ENCODE measurements at regions not wholly inside any gene's neighbourhood (a gene's known extent, or its start where the extent isn't known, plus 50 kb on each side); places are given as distances from the start of the nearest gene placed in this dataset.
"Not testable (repeated sequence)": the region's sequence is repeated elsewhere in the genome, so short reads cannot be mapped to it uniquely, and the experiment has no call there.

GRCh38 chr5:9737265-9737664 is 107.1 kb upstream of the TAS2R1 start:
- no peak for DNase-seq (ENCODE audit: low spot score)

GRCh38 chr5:9733486-9733885 is 103.3 kb upstream of the TAS2R1 start:
- no peak for DNase-seq (ENCODE audit: low spot score)

- DNase-seq (ENCODE audit: low spot score): no peak
These were observed 101.0 kb upstream of the TAS2R1 start for GRCh38 chr5:9731159-9731558.

GRCh38 chr5:9728261-9728660 is 98.1 kb upstream of the TAS2R1 start:
- no peak for DNase-seq (ENCODE audit: low spot score)

GRCh38 chr5:9726931-9727330 is 96.8 kb upstream of the TAS2R1 start:
- DNase-seq (ENCODE audit: low spot score): no peak

GRCh38 chr5:9725265-9725664 is 95.1 kb upstream of the TAS2R1 start:
- DNase-seq (ENCODE audit: low spot score): not testable (repeated sequence)

- DNase-seq (ENCODE audit: low spot score): no peak
These were observed 94.6 kb upstream of the TAS2R1 start for GRCh38 chr5:9724707-9725106.

GRCh38 chr5:9722601-9723180 is 92.5 kb upstream of the TAS2R1 start:
- DNase-seq (ENCODE audit: low spot score): no peak

GRCh38 chr5:9721161-9721560 is 91.0 kb upstream of the TAS2R1 start:
- no peak for DNase-seq (ENCODE audit: low spot score)

GRCh38 chr5:9720361-9720760 is 90.2 kb upstream of the TAS2R1 start:
- no peak for DNase-seq (ENCODE audit: low spot score)

- peak; percentile 28 for DNase-seq (ENCODE audit: low spot score)
These were observed 86.7 kb upstream of the TAS2R1 start for GRCh38 chr5:9716838-9717281.

- DNase-seq (ENCODE audit: low spot score): peak; percentile 16
These were observed 85.8 kb upstream of the TAS2R1 start for GRCh38 chr5:9715891-9716335.

GRCh38 chr5:9713959-9714586 is 83.9 kb upstream of the TAS2R1 start:
- DNase-seq (ENCODE audit: low spot score): no peak

GRCh38 chr5:9713356-9713755 is 83.2 kb upstream of the TAS2R1 start:
- no peak for DNase-seq (ENCODE audit: low spot score)

- DNase-seq (ENCODE audit: low spot score): no peak
These were observed 82.8 kb upstream of the TAS2R1 start for GRCh38 chr5:9712911-9713310.

GRCh38 chr5:9712506-9712905 is 82.4 kb upstream of the TAS2R1 start:
- peak; percentile 70 for DNase-seq (ENCODE audit: low spot score)

- no peak for DNase-seq (ENCODE audit: low spot score)
These were observed 79.9 kb upstream of the TAS2R1 start for GRCh38 chr5:9710069-9710468.

- no peak for DNase-seq (ENCODE audit: low spot score)
These were observed 77.7 kb upstream of the TAS2R1 start for GRCh38 chr5:9707732-9708462.

GRCh38 chr5:9699681-9700080 is 69.5 kb upstream of the TAS2R1 start:
- no peak for DNase-seq (ENCODE audit: low spot score)

- DNase-seq (ENCODE audit: low spot score): no peak
These were observed 68.7 kb upstream of the TAS2R1 start for GRCh38 chr5:9698841-9699240.

- DNase-seq (ENCODE audit: low spot score): no peak
These were observed 68.1 kb upstream of the TAS2R1 start for GRCh38 chr5:9698125-9698826.

GRCh38 chr5:9692576-9692975 is 62.4 kb upstream of the TAS2R1 start:
- no peak for DNase-seq (ENCODE audit: low spot score)

GRCh38 chr5:9691261-9691660 is 61.1 kb upstream of the TAS2R1 start:
- DNase-seq (ENCODE audit: low spot score): no peak

Measured in A172 (cell line).